SK-N-SH (cell line): ENCODE measurements at regions not wholly inside any gene's neighbourhood (a gene's known extent, or its start where the extent isn't known, plus 50 kb on each side); places are given as distances from the start of the nearest gene placed in this dataset.

ENCODE experiments used
- CTCF ChIP-seq: fragments of 200-600 bp; sonication (generic); IDR thresholded peaks from 2 replicates; pipeline ENCODE4 v1.6.1; 2017; ENCODE audit warnings: antibody characterized with exemption, mild to moderate bottlenecking, moderate library complexity
- ELF1 ChIP-seq: IDR thresholded peaks from 2 replicates; pipeline ENCODE4 v1.4.0; 2012
- FOXM1 ChIP-seq: IDR thresholded peaks from 2 replicates; pipeline ENCODE4 v1.4.0; 2012; ENCODE audit warnings: low read depth, mild to moderate bottlenecking
- GABPA ChIP-seq: IDR thresholded peaks from 2 replicates; pipeline ENCODE4 v1.4.0; 2012; ENCODE audit warnings: low read depth, mild to moderate bottlenecking
- GATA2 ChIP-seq: sonication (generic); formaldehyde crosslinking; IDR thresholded peaks from 2 replicates; pipeline ENCODE4 v1.5.0; 2020; ENCODE audit warnings: mild to moderate bottlenecking, missing genetic modification reagents
- MAX ChIP-seq: IDR thresholded peaks from 2 replicates; pipeline ENCODE4 v1.4.0; 2012; ENCODE audit warnings: low read depth
- RAD21 ChIP-seq: IDR thresholded peaks from 2 replicates; pipeline ENCODE4 v1.6.1; 2012; ENCODE audit warnings: mild to moderate bottlenecking, low read length
- RCOR1 ChIP-seq: fragments of 150-350 bp; IDR thresholded peaks from 2 replicates; pipeline ENCODE4 v1.6.1; 2017; ENCODE audit warnings: antibody characterized with exemption, low read length
- RFX5 ChIP-seq: IDR thresholded peaks from 2 replicates; pipeline ENCODE4 v1.6.1; 2012; ENCODE audit warnings: mild to moderate bottlenecking, improper control_type of control experiment, low read length
- RXRA ChIP-seq: IDR thresholded peaks from 2 replicates; pipeline ENCODE4 v1.4.0; 2012; ENCODE audit warnings: low read depth, mild to moderate bottlenecking, borderline replicate concordance
- TAF1 ChIP-seq: IDR thresholded peaks from 2 replicates; pipeline ENCODE4 v1.6.1; 2012; ENCODE audit warnings: low read depth, mild to moderate bottlenecking, low read length, moderate library complexity, borderline replicate concordance
- ZBTB33 ChIP-seq: IDR thresholded peaks from 2 replicates; pipeline ENCODE4 v1.4.0; 2012; ENCODE audit warnings: low read depth, borderline replicate concordance
- TF ChIP-seq, protein P1 (sequence below): IDR thresholded peaks from 2 replicates; pipeline ENCODE4 v1.4.0; 2012; ENCODE audit warnings: low read depth, borderline replicate concordance

- TF ChIP-seq CTCF: no peak
- TF ChIP-seq ELF1: no peak
- TF ChIP-seq RAD21: no peak
- TF ChIP-seq MAX: no peak
- no peak for TF ChIP-seq RCOR1
- no peak for TF ChIP-seq ZBTB33
- TF ChIP-seq GABPA: no peak
- TF ChIP-seq GATA2 (CRISPR knock-in tag): peak; percentile 17; the same call in 1 of the 2 replicates
- peak; percentile 59; the same call in 1 of the 2 replicates for TF ChIP-seq RXRA
- TF ChIP-seq, protein P1, sequence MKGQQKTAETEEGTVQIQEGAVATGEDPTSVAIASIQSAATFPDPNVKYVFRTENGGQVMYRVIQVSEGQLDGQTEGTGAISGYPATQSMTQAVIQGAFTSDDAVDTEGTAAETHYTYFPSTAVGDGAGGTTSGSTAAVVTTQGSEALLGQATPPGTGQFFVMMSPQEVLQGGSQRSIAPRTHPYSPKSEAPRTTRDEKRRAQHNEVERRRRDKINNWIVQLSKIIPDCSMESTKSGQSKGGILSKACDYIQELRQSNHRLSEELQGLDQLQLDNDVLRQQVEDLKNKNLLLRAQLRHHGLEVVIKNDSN: no peak
- no peak for TF ChIP-seq RFX5
- no peak for TF ChIP-seq FOXM1
- no peak for TF ChIP-seq TAF1
Observed at GRCh38 chr1:101302831-101303511, 66.2 kb downstream of the S1PR1 start.
